NCI-H1105 (cell line): ENCODE measurements at regions not wholly inside any gene's neighbourhood (a gene's known extent, or its start where the extent isn't known, plus 50 kb on each side); places are given as distances from the start of the nearest gene placed in this dataset.

Experiments
- DNase-seq: peaks from one replicate; lab custom pipeline; 2025; lab: John Stamatoyannopoulos, UW

GRCh38 chrX:147405764-147406163 lies 506.0 kb upstream of the FMR1 start:
- no peak for DNase-seq

- DNase-seq, result no peak
Measured at GRCh38 chrX:147403040-147403439, 508.7 kb upstream of the FMR1 start.

GRCh38 chrX:147378767-147379166 lies 533.0 kb upstream of the FMR1 start:
- no peak for DNase-seq

GRCh38 chrX:147377728-147378127 lies 534.0 kb upstream of the FMR1 start:
- no peak for DNase-seq

- peak; percentile 84 for DNase-seq
Measured at GRCh38 chrX:147376601-147377422, 534.9 kb upstream of the FMR1 start.

GRCh38 chrX:147364896-147365295 lies 546.8 kb upstream of the FMR1 start:
- DNase-seq, result no peak

GRCh38 chrX:147351644-147352043 lies 537.1 kb upstream of the CXorf51A start:
- no peak for DNase-seq

GRCh38 chrX:147343467-147343866 lies 528.9 kb upstream of the CXorf51A start:
- DNase-seq, result no peak

GRCh38 chrX:147342197-147342596 lies 527.7 kb upstream of the CXorf51A start:
- peak; percentile 6 for DNase-seq

GRCh38 chrX:147340947-147341346 lies 526.4 kb upstream of the CXorf51A start:
- DNase-seq, result no peak

GRCh38 chrX:147333821-147334220 lies 519.3 kb upstream of the CXorf51A start:
- DNase-seq, result no peak

- no peak for DNase-seq
Measured at GRCh38 chrX:147322496-147322895, 508.0 kb upstream of the CXorf51A start.

GRCh38 chrX:147315483-147315882 lies 500.9 kb upstream of the CXorf51A start:
- no peak for DNase-seq
